H1 (cell line): ENCODE measurements at regions not wholly inside any gene's neighbourhood (a gene's known extent, or its start where the extent isn't known, plus 50 kb on each side); places are given as distances from the start of the nearest gene placed in this dataset.

Source experiments
- CTCF ChIA-PET: fragments of 300-600 bp; sonication (Branson Sonifier 250); formaldehyde crosslinking; loops from one replicate; lab custom pipeline; 2021; ENCODE audit not compliant: partially characterized antibody; lab: Charles Lee
- POLR2A ChIA-PET: fragments of 300-600 bp; sonication (Branson Sonifier 250); formaldehyde crosslinking; loops from one replicate; lab custom pipeline; 2021; ENCODE audit warnings: inconsistent platforms; ENCODE audit not compliant: partially characterized antibody; lab: Charles Lee
- DNase-seq, 2 experiments: peaks; one replicate each; pipeline versions ENCODE4 v3.0.0 to v3.0.0-alpha.2; 2010 to 2022; ENCODE audit warnings: low spot score in 2 of 2, low read depth in 1 of 2, mixed read lengths in 1 of 2
- FAIRE-seq: peaks from 2 replicates; lab custom pipeline; 2011; peaks lifted over from hg19 to GRCh38; lab: Jason Lieb, UNC
- H2AFZ ChIP-seq: 2 replicates; pipeline ENCODE4 v1.8.1; 2012; ENCODE audit warnings: low read length, inconsistent platforms
- H2AK5ac ChIP-seq: 2 replicates; pipeline ENCODE4 v1.6.1; 2013; ENCODE audit warnings: low read depth, low read length
- H2BK120ac ChIP-seq: replicated peaks from 2 replicates; pipeline ENCODE3; 2013; ENCODE audit warnings: low read depth, low read length, inconsistent platforms
- H2BK12ac ChIP-seq: 2 replicates; pipeline ENCODE4 v1.6.1; 2013; ENCODE audit warnings: low read depth, low read length
- H2BK15ac ChIP-seq: 2 replicates; pipeline ENCODE4 v1.6.1; 2013; ENCODE audit warnings: low read length
- H2BK20ac ChIP-seq: 2 replicates; pipeline ENCODE4 v1.6.1; 2013; ENCODE audit warnings: low read length
- H2BK5ac ChIP-seq: 2 replicates; pipeline ENCODE4 v1.6.1; 2013; ENCODE audit warnings: low read depth, low read length
- H3K14ac ChIP-seq: 2 replicates; pipeline ENCODE4 v1.6.1; 2013; ENCODE audit warnings: inconsistent platforms; ENCODE audit not compliant: insufficient read length
- H3K18ac ChIP-seq: 2 replicates; pipeline ENCODE4 v1.6.1; 2013; ENCODE audit warnings: low read length; ENCODE audit errors: extremely low read depth
- H3K23ac ChIP-seq: 2 replicates; pipeline ENCODE4 v1.6.1; 2013; ENCODE audit warnings: inconsistent platforms; ENCODE audit not compliant: insufficient read length
- H3K23me2 ChIP-seq: 2 replicates; pipeline ENCODE4 v1.6.1; 2013; ENCODE audit warnings: low read depth, low read length
- H3K27ac ChIP-seq: 2 replicates; pipeline ENCODE4 v1.6.1; 2011; ENCODE audit warnings: low read depth, low read length, inconsistent platforms
- H3K27me3 ChIP-seq, 4 experiments: replicated peaks in 1 of 4; 1 replicate in 1 of 4; 2 replicates in 3 of 4; pipeline versions ENCODE4 v1.6.1 to v1.8.1; 2011 to 2013; ENCODE audit warnings: low read length in 3 of 4, mild to moderate bottlenecking in 3 of 4, inconsistent platforms in 2 of 4, mixed read lengths in 2 of 4, moderate library complexity in 1 of 4; ENCODE audit not compliant: control insufficient read depth in 3 of 4, insufficient read depth in 3 of 4; ENCODE audit errors: extremely low read depth in 1 of 4
- H3K36me3 ChIP-seq, 4 experiments: 2 replicates each; pipeline versions ENCODE4 v1.6.1 to v1.8.1; 2011 to 2013; ENCODE audit warnings: mild to moderate bottlenecking in 4 of 4, low read length in 3 of 4, moderate library complexity in 2 of 4, control low read depth in 1 of 4, inconsistent platforms in 1 of 4; ENCODE audit not compliant: insufficient read depth in 4 of 4, control insufficient read depth in 2 of 4
- H3K4ac ChIP-seq: replicated peaks from 2 replicates; pipeline ENCODE3; 2013; ENCODE audit warnings: low read length, low read depth, mixed read lengths, inconsistent platforms; ENCODE audit not compliant: insufficient read length
- H3K4me1 ChIP-seq, 4 experiments: replicated peaks in 1 of 4; 1 replicate in 1 of 4; 2 replicates in 3 of 4; pipeline versions ENCODE4 v1.6.1 to v1.8.1; 2011 to 2013; ENCODE audit warnings: low read length in 3 of 4, inconsistent platforms in 2 of 4, mixed read lengths in 1 of 4; ENCODE audit not compliant: insufficient read depth in 4 of 4, control insufficient read depth in 3 of 4
- H3K4me2 ChIP-seq, 2 experiments: 2 replicates each; pipeline versions ENCODE4 v1.6.1 to v1.8.1; 2011 to 2013; ENCODE audit warnings: low read depth in 2 of 2, low read length in 2 of 2, control low read depth in 1 of 2, inconsistent platforms in 1 of 2, mild to moderate bottlenecking in 1 of 2; ENCODE audit not compliant: insufficient read depth in 1 of 2
- H3K4me3 ChIP-seq, 4 experiments: fragments of 200-600, 300-600 bp in 1 of 4; sonication (generic), shearing (Covaris generic), sonication (Bioruptor Twin) in 1 of 4; 2 replicates each; pipeline versions ENCODE4 v1.5.1 to v1.8.1; 2011 to 2016; ENCODE audit warnings: low read length in 4 of 4, low read depth in 3 of 4, control low read depth in 2 of 4, inconsistent platforms in 2 of 4, mild to moderate bottlenecking in 2 of 4, mixed read lengths in 1 of 4, moderate library complexity in 1 of 4; ENCODE audit not compliant: insufficient read depth in 2 of 4; ENCODE audit errors: extremely low read depth in 1 of 4
- H3K56ac ChIP-seq: replicated peaks from 2 replicates; pipeline ENCODE3; 2013; ENCODE audit warnings: low read depth, mild to moderate bottlenecking, mixed read lengths, low read length, inconsistent platforms; ENCODE audit not compliant: insufficient read length
- H3K79me1 ChIP-seq: 2 replicates; pipeline ENCODE4 v1.6.1; 2013; ENCODE audit warnings: low read depth, low read length, control low read depth
- H3K79me2 ChIP-seq, 2 experiments: 2 replicates each; pipeline versions ENCODE4 v1.6.1 to v1.8.1; 2012 to 2013; ENCODE audit warnings: low read length in 2 of 2, mild to moderate bottlenecking in 2 of 2, inconsistent platforms in 1 of 2; ENCODE audit not compliant: insufficient read depth in 2 of 2, control insufficient read depth in 1 of 2
- H3K9ac ChIP-seq, 4 experiments: replicated peaks in 1 of 4; 1 replicate in 1 of 4; 2 replicates in 3 of 4; pipeline versions ENCODE4 v1.6.1 to v1.8.1; 2011 to 2013; ENCODE audit warnings: low read depth in 3 of 4, low read length in 3 of 4, control low read depth in 2 of 4, mild to moderate bottlenecking in 2 of 4, moderate library complexity in 2 of 4, inconsistent platforms in 1 of 4; ENCODE audit errors: extremely low read depth in 1 of 4
- H3K9me3 ChIP-seq, 2 experiments: 2 replicates each; pipeline versions ENCODE4 v1.6.1 to v1.8.1; 2012 to 2013; ENCODE audit warnings: mild to moderate bottlenecking in 2 of 2, moderate library complexity in 2 of 2, control low read depth in 1 of 2, inconsistent platforms in 1 of 2, low read depth in 1 of 2, low read length in 1 of 2, mixed read lengths in 1 of 2; ENCODE audit not compliant: insufficient read depth in 2 of 2
- H4K20me1 ChIP-seq, 2 experiments: replicated peaks in 1 of 2; 2 replicates each; pipeline versions ENCODE3 to v1.8.1; 2011 to 2013; ENCODE audit warnings: inconsistent platforms in 2 of 2, low read length in 2 of 2, mild to moderate bottlenecking in 1 of 2; ENCODE audit not compliant: insufficient read depth in 2 of 2, control insufficient read depth in 1 of 2
- H4K5ac ChIP-seq: 2 replicates; pipeline ENCODE4 v1.6.1; 2013; ENCODE audit warnings: low read length, low read depth, mixed read lengths, inconsistent platforms; ENCODE audit not compliant: insufficient read length
- H4K8ac ChIP-seq: 2 replicates; pipeline ENCODE4 v1.8.0; 2013; ENCODE audit warnings: mild to moderate bottlenecking, moderate library complexity, low read length, inconsistent platforms; ENCODE audit not compliant: insufficient read depth; ENCODE audit errors: extremely low read depth
- H4K91ac ChIP-seq: replicated peaks from 2 replicates; pipeline ENCODE3; 2013; ENCODE audit warnings: low read length, mixed read lengths, inconsistent platforms; ENCODE audit not compliant: insufficient read length
- BACH1 ChIP-seq: IDR thresholded peaks from 2 replicates; pipeline ENCODE4 v1.6.1; 2012; ENCODE audit warnings: low read length, improper control_type of control experiment
- CBX8 ChIP-seq: fragments of 300-800, 300-1000 bp; sonication (generic); IDR thresholded peaks from 2 replicates; pipeline ENCODE4 v1.7.1; 2016; ENCODE audit warnings: low read depth, low read length, borderline replicate concordance
- CHD1 ChIP-seq: IDR thresholded peaks from 2 replicates; pipeline ENCODE4 v1.6.1; 2012; ENCODE audit warnings: low read depth, low read length, improper control_type of control experiment
- GABPA ChIP-seq: IDR thresholded peaks from 2 replicates; pipeline ENCODE4 v1.6.1; 2011; ENCODE audit warnings: mild to moderate bottlenecking, low read length, moderate library complexity, borderline replicate concordance; ENCODE audit not compliant: insufficient read depth
- HDAC6 ChIP-seq: IDR thresholded peaks from one replicate; pipeline ENCODE4 v1.7.1; 2012; ENCODE audit warnings: low read depth, mild to moderate bottlenecking, inconsistent platforms, low read length, moderate library complexity
- KDM1A ChIP-seq: fragments of 200-600, 300-600 bp; sonication (generic); IDR thresholded peaks from 2 replicates; pipeline ENCODE4 v1.7.1; 2016; ENCODE audit warnings: mild to moderate bottlenecking, low read length, borderline replicate concordance
- KDM5A ChIP-seq: fragments of 200-600 bp; IDR thresholded peaks from 2 replicates; pipeline ENCODE4 v1.7.1; 2012; ENCODE audit warnings: mild to moderate bottlenecking, low read length, inconsistent platforms, mixed read lengths
- POU5F1 ChIP-seq: IDR thresholded peaks from 2 replicates; pipeline ENCODE4 v1.6.1; 2011; ENCODE audit warnings: low read depth, mild to moderate bottlenecking, low read length, moderate library complexity
- TAF7 ChIP-seq: optimal IDR thresholded peaks from 2 replicates; pipeline ENCODE3; 2011; ENCODE audit warnings: low read depth, mild to moderate bottlenecking, inconsistent platforms, low read length, moderate library complexity, borderline replicate concordance
- TBP ChIP-seq: IDR thresholded peaks from 2 replicates; pipeline ENCODE4 v1.6.1; 2011; ENCODE audit warnings: low read depth, low read length, improper control_type of control experiment
- WGBS, 2 experiments: shearing (Covaris generic) in 1 of 2; methylation state at CpG; one replicate each; pipeline versions ENCODE4 v1.1.6 to v1.1.7; 2013 to 2015; ENCODE audit warnings: low lambda C conversion rate in 2 of 2, mixed read lengths in 2 of 2, inconsistent platforms in 1 of 2, low coverage in 1 of 2, missing lambda C conversion rate in 1 of 2; ENCODE audit not compliant: insufficient replicate concordance in 2 of 2, insufficient coverage in 1 of 2, insufficient read length in 1 of 2; ENCODE audit errors: extremely low coverage in 1 of 2, missing lambda C conversion rate in 1 of 2; 5-methylcytosine and 5-hydroxymethylcytosine counted together
- TF ChIP-seq, protein P1 (sequence below), 3 experiments: IDR thresholded peaks; 1 replicate in 2 of 3; 2 replicates in 1 of 3; pipeline versions ENCODE4 v1.5.1 to v1.6.1; 2011; ENCODE audit warnings: low read length in 3 of 3, mild to moderate bottlenecking in 3 of 3, inconsistent platforms in 2 of 3, low read depth in 1 of 3, moderate library complexity in 1 of 3; ENCODE audit not compliant: insufficient read depth in 1 of 3; ENCODE audit errors: control extremely low read depth in 1 of 3

DNA sequence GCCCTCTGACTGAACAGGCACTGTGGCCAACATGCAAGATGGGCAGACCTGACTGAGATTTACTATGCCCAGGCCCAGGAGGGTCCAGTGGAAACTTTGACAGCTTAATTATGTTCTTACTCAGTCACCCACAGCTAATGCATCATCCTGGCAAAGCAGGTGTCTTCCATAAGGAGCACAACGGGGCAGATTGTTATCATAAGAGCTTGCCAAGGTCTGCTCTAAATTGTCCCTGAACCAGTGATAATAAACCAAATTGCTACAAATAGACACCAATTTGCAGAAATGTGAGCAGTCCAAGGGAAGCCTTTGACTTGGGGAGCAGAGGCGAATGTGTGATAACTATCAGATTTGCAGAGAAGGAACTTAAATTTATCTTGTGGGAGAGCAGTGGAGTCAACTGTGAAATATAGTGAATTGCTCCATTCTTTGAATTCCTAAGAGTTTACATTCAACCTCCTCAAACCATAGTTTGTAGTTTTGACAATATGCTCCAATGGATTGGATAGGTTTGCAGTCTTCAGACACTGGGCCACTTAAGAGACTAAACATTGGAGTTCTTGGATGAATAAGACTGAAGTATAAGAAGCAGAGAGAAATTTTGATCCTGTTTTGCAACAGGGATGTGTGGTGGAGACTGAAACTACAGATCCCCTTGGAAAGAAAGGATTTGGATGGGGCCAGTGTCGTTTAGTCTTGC, 494.7 kb downstream of the CCSER2 start:
- Histone ChIP-seq H4K5ac (no peak overlapping the region), H2BK20ac (no peak overlapping the region), H3K36me3 (no peaks in the 10 kb centered on the region), H3K56ac (no peak overlapping the region), H2BK120ac (no peak overlapping the region), H3K23ac (no peak overlapping the region), H2AFZ (no peak overlapping the region), H3K79me1 (no peaks in the 10 kb centered on the region), H2AK5ac (no peak overlapping the region), H3K4me3 (no peak overlapping the region), H3K4ac (no peak overlapping the region), H4K8ac (no peak overlapping the region), H3K14ac (no peak overlapping the region), H3K23me2 (no peaks in the 10 kb centered on the region), H2BK15ac (no peak overlapping the region), H2BK5ac (no peak overlapping the region), H2BK12ac (no peak overlapping the region), H4K20me1 (no peaks in the 10 kb centered on the region), H4K91ac (no peak overlapping the region), H3K4me1 (no peaks in the 10 kb centered on the region; a peak in 1 of 7 replicates), H3K4me2 (no peak overlapping the region), H3K9ac (no peak overlapping the region), H3K79me2 (no peaks in the 10 kb centered on the region), H3K27ac (no peak overlapping the region), H3K9me3 (no peaks in the 10 kb centered on the region), H3K27me3 (no peaks in the 10 kb centered on the region), H3K18ac (no peak overlapping the region)
- FAIRE-seq (no peak), DNase-seq (no peak)
- WGBS, 2 experiments: 94% methylated on average over 3 of the region's 3 CpGs; no CpG with 5 or more reads in 1 of the 2 experiments
- ChIA-PET POLR2A (no interaction called here), CTCF (interaction anchor here (1.9 kb wide), 1 partner anchor 210 kb away, joined by 4 read pairs; no protein-coding TSS in a partner anchor)
- TF ChIP-seq BACH1 (no peak), TBP (no peak), CHD1 (no peak), POU5F1 (no peak), KDM1A (no peak), TAF7 (no peak), HDAC6 (no peak), GABPA (no peak), CBX8 (no peak), KDM5A (no peak)
- TF ChIP-seq, protein P1, sequence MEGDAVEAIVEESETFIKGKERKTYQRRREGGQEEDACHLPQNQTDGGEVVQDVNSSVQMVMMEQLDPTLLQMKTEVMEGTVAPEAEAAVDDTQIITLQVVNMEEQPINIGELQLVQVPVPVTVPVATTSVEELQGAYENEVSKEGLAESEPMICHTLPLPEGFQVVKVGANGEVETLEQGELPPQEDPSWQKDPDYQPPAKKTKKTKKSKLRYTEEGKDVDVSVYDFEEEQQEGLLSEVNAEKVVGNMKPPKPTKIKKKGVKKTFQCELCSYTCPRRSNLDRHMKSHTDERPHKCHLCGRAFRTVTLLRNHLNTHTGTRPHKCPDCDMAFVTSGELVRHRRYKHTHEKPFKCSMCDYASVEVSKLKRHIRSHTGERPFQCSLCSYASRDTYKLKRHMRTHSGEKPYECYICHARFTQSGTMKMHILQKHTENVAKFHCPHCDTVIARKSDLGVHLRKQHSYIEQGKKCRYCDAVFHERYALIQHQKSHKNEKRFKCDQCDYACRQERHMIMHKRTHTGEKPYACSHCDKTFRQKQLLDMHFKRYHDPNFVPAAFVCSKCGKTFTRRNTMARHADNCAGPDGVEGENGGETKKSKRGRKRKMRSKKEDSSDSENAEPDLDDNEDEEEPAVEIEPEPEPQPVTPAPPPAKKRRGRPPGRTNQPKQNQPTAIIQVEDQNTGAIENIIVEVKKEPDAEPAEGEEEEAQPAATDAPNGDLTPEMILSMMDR (IDR thresholded peaks at IDR 0.05; ENCODE audit: control extremely low read depth in 1 of 3, insufficient read depth in 1 of 3, low read depth in 1 of 3, low read length in 3 of 3): no peak
